ENCODE measurements at regions not wholly inside any gene's neighbourhood (a gene's known extent, or its start where the extent isn't known, plus 50 kb on each side); places are given as distances from the start of the nearest gene placed in this dataset.

DNA sequence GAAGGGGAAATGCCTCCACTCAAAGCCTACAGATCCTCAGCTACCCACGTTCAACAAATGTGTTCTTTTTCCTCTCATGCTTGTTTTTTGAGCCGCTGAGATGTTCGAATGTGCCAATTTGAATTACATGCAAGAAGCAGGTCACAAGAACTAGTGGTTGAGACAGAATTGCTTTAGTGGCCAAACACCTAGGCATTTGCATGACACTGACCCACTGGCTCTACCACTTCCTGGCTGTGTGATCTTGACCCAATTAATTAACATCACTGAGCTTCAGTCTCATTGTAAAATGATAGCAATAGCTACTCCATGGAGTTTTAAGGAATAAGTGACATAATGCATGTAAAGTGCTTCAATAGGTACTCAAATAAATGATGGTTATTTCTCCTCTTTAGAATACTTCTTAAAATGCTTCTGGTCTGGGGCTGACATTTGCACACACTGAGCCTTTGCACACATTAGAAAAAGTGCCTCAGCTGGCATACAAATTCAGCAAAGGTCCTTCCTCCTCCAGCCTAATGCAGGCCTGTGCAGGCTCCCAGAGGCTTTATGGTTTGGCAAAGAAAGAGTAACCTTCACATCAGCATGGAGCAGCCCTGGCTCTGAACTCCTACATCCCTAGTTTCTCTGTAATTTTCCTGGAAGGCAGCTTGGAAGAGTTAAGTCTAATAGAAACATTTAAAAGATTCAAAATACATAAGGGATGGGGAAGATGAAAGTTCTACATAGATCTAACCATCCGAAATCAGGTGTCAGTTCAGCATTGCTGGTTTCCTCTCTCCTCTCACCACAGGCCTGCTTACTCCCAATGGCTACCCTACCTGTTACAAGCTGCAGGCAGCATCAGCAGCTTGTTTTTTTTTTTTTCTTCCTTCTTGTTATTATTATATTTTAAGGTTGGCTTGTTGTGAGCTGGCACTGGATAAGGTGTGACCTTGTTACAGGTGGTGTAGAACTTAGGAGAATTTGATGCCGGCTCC, 107.4 kb downstream of the TBX19 start:
- peak in 1 of 3 donors; percentile 50 for DNase-seq

DNA sequence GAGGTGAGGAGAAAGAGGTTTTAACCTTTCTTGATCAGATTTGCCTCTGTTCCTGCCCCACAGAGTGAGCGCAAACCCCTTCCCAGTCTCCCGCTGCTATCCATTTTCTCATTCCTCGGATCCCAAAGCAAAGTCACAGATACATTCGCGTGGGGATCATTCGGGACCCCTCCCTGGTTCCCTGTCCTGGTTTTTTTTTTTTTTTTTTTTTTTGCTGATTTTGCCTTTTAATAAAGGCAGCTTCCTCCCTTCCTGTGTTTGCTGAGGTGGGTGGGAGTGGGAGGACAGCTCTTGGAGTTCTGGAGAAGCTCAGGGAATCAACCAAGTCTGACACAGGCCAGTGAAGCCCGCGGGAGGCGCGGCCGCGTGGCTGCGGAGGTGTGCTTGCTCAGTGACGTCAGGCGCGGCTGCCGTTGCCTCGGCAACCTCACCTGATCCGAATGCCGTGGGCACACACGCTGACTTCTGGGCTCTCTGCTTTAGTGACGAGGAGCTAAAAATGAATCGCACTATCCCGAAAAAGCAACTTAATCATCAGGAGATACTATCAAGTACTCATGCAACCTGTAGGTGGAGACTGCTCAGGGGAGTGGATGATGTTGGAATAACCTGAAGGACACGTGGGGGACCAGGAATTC, 106.4 kb downstream of the TBX19 start:
- DNase-seq: peak in 1 of 3 donors; percentile 20

DNA sequence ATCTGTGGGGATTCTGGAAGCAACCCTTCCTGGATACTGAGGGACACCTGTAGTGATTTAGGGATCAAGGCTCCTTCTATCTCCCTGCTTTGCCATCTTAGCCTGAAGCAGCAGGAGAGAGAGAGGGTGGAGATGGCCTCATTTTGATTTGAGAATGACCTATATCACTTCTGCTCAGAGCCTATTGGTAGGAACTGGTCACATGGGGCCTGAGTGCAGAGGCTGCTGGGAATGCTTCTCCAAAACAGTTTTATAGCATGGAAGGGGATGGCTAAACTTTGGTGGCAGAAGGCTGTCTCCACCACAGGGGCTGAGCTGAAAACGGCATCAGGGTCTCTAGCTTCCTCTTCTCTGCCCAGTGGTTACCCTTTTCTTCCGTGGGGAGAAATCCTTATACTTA, 105.8 kb downstream of the TBX19 start:
- no peak for DNase-seq

DNA sequence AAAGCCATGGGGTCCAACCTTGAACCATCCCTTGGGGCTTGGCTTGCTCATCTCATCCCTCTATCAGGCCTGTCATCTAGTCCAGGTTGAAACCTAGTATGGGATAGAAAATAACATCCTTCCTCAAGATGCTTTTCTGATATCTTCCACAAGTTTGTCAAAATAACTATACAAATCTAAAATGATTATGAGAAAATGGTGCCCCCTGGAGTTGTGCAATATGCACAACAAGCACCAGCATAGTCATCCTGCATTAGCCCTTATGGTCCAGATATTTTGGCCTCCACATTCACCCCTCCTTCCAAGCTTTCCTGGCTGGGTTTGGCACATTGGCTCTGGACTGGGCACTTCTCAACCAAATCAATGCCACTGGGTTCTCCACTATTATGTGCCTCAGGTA, 101.2 kb downstream of the TBX19 start:
- DNase-seq: no peak

DNA sequence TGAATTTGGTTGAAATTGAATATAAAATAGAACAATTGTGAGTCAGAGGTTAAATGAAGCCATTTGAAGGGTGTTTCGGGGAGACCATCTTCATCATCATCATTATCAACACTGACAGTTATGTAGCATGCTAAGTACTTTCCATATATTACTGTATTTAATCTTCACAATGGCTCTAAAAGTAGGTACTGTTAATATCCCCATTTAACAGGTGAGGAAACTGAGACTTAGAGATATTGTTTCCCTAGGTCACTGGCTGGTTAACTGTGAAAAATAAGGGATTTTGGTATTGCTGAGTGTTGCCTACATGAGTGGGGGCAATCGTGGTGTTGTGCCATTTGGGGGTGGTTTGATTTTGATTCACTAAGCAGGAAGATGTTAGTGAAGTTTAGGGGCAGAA, 100.3 kb downstream of the TBX19 start:
- no peak for DNase-seq

DNA sequence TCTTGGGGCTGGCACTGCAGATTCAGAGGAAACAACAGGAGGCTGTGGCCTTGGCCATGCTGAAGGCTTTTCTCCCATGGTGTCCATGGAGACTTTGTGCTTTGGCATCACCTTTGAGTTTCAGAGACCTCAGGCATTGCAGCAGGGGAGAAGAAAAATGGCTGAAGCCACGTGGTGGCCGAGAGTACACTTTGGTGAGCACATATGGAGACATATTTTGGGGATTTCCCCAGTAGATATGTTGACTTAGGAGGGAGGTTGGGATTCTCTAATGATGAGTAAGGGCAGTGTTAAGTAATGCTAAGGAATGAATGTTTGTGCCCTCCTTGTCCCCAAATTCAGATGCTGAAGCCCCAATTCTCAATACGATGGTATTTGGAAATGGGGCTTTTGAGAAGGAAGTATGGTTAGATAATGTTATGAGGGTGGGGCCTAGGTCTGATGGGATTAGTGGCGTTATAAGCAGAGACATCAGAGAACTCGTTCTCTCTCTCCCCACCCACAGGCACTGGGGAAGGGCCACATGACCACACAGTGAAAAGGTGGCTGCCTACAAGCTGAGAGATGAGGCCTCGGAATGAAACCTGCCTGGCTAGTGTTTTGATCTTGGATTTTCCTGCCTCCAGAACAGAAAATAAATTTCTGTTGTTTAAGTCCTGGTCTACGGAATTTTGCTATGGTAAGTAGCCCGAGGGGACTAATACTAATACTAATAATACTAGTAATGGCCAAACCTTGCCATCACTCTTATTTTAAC, 98.6 kb downstream of the TBX19 start:
- no peak for DNase-seq

DNA sequence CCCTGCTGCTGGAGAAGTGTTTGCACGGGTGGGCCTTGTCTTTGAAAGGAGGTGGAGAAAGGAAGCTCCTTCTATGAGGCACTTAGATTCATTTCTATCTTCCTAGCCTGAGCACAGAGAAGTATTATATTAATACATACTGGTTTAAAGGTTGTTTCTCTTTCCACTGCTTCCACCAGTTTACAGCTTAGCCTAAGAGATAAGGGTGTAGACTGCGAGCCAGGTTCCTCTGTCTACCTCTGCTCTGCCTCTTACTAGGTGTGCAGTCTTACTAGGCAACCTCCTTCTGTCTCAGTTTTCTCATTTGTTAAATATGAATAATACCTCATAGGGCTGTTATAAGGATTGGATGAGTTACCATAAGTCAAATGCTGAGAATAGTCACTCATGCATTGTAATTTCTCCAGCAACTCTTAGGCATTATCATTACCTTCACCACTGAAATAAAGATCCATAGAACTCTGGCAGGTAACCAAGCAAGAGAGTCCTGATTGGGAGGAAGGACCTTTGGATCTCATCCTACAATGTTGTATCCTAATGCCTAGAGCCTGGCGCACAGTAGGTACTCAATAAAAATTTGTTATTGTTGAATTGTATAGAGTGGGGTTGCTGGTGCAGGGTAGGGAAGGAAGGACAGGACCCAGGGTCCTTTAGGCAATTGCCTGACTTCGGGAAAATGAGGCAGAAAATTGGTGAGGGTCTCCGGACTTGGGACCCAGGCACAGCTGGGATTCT, 95.1 kb downstream of the TBX19 start:
- DNase-seq: no peak

DNA sequence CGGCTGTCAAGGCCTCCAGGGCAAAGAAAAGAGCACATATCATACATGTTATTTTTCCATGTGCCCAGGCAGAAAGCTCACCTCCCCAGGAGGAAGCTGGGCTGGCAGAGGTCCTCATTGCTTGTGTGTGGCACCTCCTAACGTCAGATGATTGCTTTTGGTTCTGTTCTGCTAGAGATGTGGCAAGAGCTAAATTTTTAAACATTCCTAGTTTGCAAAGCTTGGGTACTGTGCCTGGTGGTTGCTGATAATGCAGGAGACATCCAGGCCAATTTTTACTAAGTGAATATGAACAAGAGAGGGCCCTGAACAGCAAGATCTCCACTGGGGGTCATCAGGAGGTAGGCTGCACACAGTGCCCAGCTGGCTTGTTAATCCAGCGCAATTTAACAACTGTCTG, 93.9 kb downstream of the TBX19 start:
- no peak for DNase-seq

DNA sequence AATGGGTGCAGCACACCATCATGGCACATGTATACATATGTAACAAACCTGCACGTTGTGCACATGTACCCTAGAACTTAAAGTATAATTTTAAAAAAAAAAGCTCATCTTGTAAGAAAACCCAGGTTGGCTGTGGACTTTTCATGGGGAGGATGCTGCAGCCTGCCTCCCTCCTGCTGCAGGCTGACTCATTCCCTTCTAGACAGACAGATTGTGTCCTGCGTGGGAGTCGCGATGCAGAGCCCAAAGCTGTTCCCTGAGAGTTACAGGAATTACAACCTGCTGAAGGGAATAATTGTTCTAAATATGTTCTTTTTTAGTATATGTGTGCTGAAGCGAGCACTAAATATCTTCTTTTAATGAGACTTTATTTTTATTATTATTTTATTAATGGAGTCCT, 93.2 kb downstream of the TBX19 start:
- DNase-seq: no peak

DNA sequence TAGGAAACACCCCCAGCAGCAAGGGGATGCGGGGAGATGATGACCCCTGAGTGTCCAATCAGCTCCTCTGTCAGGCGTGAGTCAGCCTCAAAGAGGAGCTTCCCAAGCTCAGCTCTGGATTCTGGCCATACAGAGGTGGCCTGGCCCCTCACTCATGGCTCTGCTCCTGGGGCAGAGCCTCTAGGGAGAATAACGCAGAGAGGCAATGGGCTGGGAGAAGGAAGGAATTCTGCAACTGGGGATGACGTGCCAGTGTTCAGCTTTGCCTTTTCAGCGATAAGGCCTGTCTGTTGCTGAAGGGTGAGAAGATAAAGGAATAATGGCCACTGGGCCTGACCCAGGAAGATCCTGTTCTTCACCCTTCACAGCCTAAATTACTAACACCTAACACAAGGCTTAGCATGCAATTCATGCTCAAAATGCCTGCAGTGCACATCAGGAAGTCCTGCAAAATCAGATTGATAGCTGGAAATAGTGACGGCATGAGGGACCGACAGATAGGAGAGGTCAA, 92.2 kb downstream of the TBX19 start:
- DNase-seq: no peak

DNA sequence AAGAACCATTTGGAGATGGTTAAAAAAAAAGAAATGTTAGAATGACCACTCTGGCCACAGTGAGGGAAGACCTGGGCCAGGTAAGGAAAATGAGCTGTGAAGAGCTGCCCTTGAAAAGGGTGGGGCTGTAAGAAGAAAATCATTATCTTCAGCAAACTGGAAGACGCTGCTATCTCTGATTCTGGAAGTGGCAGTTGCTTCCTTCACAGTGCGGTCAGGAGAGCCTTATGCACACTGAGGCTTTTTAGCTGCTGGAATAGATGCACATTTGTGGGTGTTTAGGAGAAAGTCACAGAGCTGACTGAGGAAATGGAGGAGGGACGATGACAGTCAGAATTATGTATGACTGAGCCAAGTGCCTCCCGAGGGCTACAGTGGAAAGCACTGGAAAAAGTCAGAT, 91.6 kb downstream of the TBX19 start:
- DNase-seq: peak in 1 of 3 donors; percentile 5

DNA sequence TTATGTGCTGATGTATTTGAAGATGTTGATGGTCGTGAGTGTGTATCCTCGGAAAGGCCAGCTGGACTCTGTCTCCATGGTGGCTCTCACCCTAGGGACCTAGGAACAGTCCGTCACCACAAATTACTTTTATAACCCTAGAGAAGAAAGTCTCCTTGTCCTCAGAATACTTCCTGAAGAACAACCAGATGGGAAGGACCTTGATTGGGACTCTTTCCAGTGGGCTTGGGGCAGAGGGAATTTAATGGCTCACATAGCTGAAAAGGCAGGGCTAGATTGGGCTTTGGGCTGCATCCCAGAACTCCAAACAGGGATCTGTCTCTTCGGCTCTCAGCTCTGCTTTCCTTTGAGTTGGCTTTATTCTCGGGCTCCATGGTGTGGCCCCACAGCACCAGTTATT, 90.8 kb downstream of the TBX19 start:
- peak in 1 of 3 donors; percentile 17 for DNase-seq

DNA sequence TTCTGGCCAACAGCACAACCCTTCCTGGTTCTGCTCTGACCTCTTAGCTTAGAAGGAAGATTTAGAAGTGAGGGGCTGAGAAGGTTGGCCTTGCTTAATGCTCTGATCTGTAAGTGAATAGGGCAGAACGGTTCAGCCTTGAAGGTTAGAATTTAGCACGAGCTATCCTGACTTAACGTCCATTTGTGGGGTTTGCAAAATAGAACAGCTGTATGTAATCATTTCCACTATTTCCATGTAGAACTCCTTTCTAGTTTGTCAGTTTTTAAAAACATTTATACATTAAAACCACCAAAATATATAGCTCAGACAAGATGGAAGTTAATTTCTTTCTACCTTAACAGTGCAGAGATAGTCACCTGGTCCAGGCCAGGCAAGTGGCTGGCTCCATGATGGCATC, 89.9 kb downstream of the TBX19 start:
- DNase-seq: peak in 1 of 3 donors; percentile 21

DNA sequence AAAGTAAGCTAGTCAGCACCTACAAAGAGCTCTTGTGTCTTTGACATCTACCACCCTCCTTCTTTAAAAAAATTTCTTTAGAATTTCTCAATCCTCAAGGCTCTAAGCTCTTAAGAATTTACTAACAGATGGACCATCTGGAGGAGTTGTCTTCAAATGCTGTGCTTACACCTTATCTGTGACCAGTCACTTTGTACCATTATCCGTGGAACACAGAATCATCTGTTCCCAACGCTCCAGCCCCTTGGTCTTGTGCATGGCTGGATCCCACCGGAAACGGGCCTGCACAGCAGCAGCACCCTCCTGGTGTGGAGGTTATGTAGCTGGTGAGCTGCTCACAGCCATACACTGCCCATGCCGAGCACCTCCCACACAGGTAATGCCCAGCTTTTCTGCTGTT, 89.0 kb downstream of the TBX19 start:
- no peak for DNase-seq

DNA sequence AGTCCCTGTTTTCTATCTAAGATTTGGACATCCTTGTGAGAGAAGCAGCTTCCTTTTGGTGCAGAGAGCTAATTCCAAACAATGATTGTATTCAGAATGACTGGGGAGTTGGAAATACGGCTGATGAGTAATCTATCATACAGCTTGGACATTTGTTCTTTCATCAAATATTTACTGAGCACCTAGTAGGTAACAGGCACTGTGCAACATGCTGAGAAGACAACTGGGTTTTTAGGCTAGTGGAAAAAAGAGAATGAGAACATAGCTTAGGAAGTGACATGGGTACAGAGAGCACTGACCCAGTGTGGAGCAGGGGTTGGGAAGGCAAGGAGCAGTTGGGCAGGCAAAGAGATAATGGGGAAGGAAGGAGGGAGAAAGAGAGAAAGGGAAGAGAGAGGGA, 87.5 kb downstream of the TBX19 start:
- no peak for DNase-seq

DNA sequence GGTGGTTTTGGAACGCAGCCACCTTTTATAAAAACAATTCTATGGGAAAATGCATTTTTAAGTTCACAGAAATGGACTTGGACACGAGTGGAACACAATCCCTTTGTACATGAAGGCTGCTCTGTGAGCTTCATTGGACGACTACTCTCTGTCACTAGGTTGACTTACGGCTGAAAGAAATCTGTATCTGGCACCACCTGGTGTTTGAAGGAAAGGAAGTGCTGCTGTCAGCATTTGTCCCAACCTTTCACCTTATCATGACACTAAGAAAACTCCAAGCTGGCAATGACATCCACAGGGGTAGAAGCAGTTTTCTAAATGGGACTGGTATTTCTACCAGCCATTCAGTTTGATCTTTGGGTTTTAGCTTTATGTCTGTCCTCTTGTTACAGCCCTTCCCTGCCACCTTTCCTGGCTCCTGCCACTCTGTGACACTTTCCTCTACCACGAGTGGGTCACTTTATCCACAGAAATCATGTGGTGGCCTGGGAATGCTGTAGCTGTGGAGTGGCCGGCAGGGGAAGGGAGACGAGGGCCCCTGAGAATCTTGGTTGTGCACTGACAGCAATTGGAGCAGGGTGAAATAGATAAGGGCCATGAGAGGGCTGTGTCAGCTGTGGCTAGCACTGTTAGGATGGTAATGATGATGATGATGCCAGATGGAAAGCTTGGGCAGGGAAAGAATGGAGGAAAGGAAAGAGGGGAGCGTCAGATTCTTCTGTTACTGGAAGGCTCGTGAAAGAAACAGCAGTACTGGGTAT, 85.2 kb downstream of the TBX19 start:
- no peak for DNase-seq

Measured in muscle of back (tissue), 3 donors.